Fibroblast of skin of left quadriceps (primary cell): ENCODE measurements at regions not wholly inside any gene's neighbourhood (a gene's known extent, or its start where the extent isn't known, plus 50 kb on each side); places are given as distances from the start of the nearest gene placed in this dataset.

Source experiments
- DNase-seq, 2 experiments: peaks; one replicate each; pipeline ENCODE4 v3.0.0-alpha.2; 2013; ENCODE audit warnings: low read depth in 2 of 2

DNA sequence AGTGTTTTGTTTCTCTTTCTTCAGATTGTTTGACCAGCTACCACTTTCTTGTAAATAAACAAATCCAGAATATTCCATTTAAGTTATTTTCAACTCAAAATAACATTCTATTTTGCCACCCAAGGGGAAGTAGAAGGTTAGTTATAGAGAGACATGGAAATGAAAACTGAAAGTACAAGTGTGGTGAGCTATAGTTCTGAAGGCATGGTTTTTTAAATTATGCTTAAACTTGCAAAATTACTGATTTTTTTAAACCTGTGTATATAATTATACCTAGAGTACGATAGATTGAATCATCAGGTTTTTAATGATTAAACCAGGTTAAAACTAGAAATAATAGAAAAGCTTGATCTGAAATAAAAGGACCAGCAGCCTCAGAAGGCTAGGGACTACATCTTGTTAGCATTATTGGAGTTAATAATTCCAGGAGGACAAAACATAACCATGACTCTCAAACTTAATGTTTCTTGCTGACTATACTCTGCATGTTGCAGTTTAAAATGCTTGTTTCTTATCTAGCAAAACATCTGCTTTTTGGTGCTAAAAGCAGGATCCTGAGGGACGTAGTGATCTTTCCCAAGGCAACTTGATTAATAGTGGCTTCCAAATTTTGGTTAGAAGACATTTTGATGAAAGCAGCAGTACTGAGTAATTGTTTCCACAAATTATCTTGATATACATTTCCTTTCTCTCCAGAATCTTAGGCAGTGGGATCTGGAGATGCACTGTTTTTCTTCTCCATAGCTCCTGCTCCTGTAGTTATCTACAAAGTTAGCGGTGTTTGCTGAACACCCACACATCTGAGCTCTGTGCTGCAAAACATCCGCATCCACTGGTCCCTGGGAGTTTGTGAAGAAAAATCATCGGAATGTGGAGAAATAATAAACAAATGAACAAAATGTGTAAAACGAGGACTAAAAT lies 327.2 kb upstream of the PKDCC start:
- no peak for DNase-seq

DNA sequence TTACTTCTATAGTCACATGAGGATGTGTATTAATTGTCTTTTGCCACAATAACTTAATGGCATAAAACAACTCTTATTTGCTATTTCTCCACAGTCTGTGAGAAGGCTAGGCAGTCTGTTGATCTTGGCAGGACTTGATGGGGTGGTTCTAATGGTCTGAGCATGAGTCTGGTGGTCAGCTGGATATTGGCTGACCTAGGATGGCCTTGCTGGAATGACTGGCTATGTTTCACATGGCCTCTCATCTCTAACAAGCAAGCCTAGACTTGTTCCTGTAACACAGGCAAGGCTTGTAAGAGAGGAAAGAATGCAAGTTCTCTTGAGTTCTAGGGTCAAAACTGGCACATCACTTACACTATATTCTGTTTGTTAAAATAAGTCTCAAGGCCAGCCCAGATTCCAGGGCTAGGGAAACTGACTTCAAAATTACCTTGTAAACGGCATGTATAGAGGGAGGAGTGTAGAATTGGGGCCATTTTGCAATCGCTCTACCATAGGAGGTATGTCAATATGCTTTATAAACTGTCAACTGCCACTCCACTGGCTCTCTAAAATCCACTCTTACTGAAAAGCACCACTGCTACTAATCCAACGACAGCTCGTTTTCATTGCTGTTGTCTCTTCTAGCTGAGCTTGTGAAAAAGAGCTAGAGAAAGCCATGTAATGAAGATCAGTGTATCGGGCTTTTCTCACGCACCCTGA lies 325.0 kb upstream of the PKDCC start:
- no peak for DNase-seq

DNA sequence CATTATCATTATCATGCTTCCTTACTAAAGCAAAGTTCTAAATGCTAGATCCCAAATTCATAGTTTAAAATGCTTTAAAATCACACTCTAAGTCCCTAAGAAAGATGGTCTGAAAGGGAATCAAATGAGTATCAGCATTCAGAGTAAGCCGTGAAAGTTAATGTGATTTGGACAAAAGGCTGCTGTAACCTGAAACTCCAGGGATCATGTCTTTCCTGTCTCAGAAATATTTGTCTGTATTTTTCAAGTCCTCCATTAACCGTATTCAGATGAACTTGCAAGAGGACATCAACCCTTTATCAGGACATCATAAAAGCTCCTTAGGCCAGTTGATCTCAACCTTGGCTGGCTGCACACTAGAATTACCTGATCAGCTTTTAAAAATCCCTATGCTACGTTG lies 324.3 kb upstream of the PKDCC start:
- DNase-seq = no peak

DNA sequence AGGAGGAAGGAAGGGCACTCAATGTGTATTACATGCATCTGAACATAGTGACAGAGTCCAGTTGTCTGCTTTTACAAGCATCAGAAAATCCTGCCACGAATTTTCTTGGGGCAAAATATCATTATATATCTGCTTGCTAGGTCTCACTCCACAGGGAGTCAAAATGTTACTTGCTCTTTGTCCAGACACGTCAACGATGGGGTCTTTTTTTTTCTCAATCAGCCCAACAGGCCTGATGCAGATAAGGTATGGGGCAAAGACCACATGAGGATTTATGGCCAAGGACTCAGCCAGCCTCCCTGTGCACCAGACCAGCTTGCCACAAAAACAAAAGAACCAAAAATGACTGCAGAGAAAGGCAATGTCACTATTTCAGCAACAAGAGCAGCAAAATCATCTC lies 323.4 kb upstream of the PKDCC start:
- DNase-seq = no peak

DNA sequence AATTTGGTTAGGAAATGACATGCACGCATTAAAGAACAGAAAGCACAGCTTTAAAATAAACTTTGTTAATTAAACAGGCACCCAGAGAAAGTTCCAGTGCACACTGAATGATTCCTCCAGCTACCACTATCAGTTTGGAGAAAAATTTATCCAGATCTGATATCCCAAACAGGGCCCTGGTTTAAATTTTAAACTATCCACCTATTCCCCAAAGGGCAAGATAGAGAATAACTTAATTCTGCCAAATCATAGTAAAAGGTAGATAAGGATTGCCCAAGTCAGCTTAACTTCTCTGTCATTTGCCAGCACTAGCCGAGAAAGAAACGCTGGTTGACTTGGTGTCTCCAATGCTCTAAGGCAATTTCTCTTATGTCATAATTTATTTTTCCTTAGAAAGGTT lies 321.9 kb upstream of the PKDCC start:
- DNase-seq = no peak

DNA sequence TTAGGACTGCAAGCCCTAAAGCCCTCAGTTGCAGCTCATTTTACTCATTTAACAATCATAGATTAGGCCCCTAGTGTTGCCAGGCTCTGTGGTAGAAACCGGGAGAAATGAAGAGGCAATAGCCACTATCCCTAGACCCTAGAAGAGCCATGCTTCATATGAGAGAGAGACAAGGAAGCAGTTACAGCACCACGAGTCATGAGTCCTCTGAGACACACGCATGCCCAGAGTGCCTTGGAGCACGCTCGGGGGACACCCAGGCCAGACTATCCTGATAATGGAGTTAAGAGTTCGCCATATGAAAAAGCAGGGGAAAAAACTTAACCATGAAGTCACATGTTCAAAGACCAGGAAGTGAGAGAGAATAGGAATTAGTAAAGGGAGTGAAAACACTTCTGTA lies 321.5 kb upstream of the PKDCC start:
- DNase-seq = no peak

DNA sequence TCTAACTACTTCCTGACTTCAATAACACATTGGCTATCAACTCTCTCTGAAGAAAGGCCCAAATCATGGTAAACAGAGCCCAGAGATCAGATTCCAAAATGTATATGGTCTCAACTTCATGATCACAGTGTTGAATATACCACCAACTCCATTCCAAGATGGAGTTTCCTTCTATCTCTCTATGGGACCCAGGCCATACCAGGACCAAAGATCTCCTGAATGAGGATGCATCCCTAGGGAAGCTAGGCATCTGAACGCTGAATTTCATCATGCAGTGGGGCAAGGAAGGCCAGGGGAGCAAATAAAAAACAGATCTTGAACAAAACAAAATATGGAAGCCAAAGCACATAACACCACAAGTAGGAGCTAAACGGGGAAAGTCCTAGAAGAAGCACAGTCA lies 320.7 kb upstream of the PKDCC start:
- no peak for DNase-seq

DNA sequence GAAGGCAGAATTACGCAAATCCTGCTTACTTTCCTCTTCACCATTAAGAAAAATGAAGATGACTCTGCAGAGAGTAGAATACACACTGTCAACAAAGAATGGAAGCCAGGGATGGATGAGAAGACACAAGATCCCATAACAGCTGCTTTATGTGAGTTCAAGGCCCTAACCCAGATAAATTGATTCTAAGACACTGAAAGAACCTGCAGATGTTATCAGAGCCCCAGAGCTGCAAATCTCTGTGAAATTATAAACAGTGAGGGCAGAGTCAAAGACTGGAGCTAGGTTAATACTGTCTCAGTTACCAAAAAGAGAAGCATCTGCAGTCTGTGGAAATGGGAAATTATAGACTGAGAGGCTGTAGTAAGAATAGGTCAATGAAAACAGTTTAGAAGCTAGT lies 320.1 kb upstream of the PKDCC start:
- DNase-seq = no peak

DNA sequence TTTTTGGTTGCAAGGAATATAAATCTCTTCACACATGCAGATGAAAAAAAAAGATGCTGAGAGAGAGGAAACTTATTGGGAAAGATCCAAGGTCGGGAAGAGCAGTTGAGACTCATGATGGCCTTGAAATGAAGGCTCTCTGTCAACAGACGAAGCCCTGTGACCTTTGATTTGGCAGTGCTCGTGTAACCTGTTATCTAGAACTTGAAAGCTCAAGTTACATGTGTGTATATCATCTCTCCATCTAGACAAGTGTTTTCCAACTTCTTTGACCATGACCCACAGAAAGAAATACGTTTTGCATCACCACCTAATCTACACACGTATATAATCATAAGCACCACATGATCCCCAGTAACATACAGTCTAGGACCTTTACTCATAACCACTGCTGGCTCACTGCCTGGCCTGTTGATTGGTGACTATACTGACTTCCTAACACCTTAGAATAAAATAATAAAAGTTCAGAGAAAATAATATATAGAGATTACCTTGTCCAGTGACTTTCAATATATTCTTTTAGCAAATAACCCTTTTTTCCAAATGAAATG lies 319.0 kb upstream of the PKDCC start:
- no peak for DNase-seq

DNA sequence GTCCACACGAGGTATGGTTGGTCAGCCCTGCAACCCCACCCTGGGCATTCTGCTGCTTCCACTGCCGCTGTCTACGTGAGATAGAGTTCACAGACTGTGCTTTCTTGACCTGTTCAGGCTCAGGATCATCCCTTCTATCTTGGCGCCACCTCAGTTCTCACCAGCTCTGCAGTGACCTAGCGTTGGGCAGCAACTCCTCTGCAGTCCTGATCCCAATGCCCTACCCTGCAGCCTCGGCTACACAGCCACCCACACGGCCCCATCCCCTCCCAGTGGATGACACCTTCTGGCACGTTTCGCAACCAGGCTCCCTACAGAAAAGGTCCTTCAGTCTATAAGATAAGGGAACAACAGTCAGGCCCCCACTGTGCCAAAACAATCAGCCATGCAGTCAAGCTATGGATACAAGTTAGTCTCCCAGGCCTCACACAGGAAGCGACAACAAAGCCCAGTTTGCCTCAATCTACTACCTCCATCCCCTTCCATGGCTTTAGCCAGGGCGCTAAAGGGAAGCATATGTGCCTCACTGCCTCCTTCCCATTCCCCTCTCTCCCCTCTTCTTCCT lies 317.9 kb upstream of the PKDCC start:
- no peak for DNase-seq

DNA sequence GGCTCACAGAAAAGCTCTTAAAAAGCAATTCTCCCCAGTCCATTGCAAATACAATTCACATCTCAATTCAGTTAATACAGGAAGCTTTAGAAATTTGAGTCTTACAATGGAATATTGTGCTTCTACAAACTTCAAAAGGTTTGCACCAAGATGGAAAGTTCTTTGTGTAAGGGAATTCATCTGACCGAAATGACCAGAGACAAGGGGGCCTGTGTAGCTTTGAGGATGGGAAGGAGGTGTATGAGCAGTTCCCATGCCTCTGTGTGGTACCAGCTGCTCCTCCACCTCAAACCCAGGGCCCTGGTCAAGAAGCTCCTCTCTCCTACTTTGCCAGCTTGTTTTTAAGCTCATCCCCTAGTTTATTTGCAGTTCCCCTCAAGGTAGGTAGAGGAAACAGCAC lies 312.8 kb upstream of the PKDCC start:
- no peak for DNase-seq

DNA sequence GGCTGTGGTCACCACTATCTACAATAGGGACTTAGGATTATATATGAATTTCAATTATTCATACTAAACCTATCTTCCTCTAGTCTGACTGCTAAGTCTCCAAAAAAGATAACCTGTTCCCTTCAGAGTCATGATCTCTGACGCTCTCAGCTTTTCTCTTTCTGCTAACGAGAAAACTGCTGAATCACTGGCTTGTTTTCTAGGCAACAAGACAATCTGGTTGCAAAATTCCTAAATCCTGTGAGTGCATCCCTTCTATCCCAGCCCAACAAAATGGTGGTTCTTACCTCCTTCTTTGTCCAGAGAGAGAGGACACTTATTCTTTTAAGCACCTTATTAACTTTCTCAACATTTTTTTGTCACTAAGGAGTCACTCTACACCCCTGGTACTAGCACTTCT lies 312.3 kb upstream of the PKDCC start:
- DNase-seq = no peak

DNA sequence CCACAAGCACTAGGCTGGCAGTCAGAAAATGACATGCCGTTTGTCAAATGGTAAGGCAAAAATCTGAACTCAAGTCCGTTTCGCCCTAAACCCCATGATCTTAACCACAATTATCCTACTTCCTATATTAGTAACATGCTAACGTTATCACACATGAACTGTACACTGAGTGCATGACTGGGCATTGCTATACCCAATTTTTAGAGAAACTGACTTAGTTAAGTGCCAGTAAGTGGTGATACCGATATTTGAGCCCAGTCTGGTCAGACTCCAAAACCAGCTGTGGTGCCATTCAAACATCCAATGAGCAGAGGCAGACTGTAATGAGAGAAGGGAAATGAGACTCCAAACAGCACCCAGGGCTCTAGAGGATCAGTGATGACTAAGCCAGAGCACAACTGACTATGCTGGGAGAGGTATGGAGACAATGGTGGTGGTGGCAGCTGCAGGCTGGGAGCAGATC lies 311.7 kb upstream of the PKDCC start:
- DNase-seq = no peak

DNA sequence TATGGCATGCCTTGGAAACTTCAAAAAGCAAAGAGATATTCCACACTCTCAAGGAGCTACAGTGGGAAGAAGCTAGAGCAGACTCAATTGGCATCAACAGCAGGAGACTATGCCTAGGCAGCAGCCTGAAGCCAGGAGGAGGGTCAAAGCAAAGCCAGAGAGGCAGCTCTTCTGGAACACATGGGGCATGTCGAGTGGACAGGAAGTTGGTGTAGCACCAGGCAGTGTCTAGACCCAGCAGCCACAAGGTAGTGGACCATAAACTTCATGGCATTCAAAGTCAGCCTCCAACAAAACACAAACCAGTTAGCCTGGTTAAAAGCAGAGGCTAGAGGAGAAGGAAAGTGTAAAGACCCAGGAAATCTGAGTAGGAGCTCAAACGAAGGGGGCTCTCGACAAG lies 311.2 kb upstream of the PKDCC start:
- DNase-seq = no peak

DNA sequence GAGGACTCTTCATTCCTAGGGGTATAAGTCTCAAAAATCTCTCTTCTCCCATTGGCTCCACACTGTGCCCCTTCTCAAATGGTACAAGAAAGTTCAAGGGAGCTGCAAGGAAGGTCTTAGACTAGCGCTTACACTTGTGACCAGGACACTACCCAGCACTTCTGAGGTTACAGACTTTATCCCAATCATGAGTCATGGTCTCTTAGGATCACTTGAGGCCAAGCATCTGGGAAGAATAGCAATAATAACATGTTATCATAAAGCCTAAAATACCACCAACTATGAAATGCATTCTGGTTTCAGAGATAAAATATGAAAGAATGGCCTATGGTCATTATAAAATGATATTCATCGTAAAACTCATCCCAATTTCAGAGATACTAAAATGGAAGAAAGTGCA lies 309.9 kb upstream of the PKDCC start:
- no peak for DNase-seq

DNA sequence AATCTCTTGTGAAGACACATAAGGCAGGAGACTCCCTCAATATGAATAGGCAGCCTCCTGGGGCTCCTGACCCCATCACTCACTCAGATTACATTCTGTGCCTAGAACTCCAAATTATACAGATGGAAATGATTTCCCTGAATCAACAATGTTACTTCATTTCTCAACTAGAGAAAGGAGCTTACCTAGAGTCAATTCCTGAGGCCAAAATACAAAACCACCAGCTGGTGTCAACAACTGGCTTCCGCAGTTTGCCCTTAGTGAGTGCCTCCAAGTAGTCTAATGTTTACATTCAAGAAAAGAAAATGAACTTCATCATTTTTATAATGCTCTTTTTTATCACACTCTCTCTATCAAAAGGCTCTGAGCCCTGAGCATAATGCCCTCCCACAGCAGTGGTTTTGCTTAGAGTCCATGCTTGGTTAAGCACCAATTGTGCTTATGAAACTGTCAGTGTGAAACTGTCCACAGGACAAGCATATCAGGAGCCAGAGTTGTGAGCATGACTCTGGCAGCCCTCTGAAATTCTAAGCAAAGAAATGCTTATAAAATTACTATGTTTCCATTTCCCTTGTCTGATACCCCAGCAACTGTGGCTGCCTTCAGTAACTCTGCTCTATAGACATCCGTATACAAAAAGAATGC lies 305.7 kb upstream of the PKDCC start:
- no peak for DNase-seq

DNA sequence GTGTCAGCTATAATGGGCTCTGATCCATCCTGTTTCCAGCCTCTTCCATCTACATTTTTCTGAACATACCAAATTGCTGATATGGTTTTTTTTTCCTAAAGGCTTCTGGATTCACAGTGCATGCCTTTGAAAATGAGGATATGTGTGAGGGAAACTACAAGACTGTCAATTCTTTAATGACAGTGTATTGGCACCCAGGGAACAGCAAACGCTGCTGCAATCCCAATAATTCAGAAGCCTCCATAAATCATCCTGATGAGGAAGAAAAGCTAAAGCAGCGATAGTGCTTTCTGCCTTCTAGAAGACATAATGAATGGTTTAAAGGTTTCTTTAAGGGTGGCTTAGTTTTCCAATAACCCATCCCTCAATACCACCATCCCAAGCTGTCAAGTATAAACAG lies 304.5 kb upstream of the PKDCC start:
- no peak for DNase-seq

DNA sequence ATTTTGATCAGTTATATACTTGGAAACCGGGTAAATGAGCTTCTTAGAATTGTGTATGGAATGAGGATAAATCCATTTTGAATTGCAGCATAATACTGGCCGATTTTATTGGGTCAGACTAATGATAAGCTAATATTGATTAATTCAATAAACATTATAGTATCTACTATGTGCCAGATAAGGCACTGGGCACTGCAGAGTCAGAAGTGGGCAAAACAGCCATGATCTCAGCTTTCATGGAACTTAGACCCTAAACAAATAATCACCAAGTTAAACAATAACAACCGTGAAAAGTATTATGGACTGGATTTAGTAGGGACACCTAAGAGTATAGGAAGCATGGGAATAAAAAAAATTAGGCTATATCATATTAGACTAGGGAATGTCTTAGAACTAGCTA lies 297.0 kb upstream of the PKDCC start:
- no peak for DNase-seq

DNA sequence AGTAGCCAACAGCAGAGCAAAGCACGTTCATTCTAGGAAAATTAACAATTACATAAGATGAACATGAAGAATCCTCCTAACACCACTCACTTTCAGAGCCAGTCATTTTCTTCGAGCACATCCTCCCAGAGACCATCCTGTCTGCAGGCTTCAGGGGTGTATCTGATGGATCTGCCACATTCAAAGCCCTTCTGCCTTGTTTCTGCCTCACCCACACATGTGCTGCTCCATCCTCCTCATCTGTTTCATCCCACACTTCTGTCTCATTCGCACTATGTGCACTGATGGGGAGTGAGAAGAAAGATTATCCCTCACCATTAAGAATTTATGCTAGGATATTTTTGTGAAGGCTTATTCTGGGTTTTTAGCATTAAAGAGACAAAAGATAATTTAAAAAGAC lies 287.9 kb upstream of the PKDCC start:
- no peak for DNase-seq

DNA sequence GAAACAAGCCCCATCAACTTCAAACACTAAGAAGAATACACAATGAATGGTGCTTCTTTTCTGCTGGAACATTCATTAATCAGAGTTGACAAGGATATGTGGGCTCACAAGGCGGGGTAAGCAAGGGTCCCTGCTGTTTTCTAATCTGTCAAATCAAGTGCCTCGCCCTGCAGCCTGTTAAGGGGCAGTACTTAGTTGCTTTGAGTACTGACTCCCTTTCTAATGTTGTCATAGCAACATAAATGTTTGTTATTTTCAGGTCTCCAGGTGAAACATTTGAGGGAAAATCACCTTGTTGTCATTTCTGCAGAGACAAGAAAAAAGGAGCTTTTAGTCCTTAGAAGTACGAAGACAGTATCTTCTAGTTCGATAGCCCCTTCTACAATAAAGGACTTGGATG lies 284.7 kb upstream of the PKDCC start:
- DNase-seq = no peak

DNA sequence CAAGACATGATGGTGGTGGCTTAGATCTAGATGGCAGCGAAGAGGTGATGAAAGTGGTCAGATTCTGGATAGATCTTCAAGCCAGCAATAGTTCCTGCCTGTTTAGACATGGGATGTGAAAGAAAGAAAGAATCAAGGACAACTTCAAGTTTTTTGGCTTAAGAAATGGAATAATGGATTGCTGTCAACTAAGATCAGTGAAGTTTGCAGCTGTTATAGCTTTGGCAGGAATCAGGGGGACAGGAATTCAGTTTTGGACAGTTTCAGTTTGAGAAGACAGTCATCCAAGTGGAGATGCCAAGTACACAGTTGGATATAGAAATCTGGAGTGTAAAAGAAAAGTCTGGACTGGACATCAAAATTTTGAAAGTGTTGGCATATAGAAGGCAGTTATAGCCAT lies 283.7 kb upstream of the PKDCC start:
- no peak for DNase-seq

DNA sequence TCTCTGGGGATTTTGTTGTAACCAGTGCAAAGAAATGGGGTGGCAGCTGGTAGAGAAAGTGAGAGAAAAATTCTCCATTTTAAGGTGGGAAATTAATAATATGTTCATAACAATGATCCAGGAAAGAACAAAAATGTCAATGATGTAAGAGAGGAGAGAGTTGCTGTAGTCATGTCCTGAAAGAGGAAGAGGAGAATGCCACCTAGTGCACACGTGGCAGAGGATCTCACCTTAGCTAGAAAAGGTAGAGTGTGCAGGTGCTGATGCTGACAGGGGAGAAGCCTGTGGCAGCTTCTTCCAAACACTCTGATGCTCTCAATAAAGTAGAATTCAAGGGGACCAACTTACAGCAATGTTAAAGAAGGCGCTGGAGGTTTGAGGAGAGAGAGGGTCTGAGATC lies 282.9 kb upstream of the PKDCC start:
- DNase-seq = no peak
